Stimulated activated CD8-positive, alpha-beta memory T cell treated with anti-CD3 and anti-CD28 coated beads, Interleukin-4, amount 100 ng/mL, for 24 hours (primary cell): ENCODE measurements at regions not wholly inside any gene's neighbourhood (a gene's known extent, or its start where the extent isn't known, plus 50 kb on each side); places are given as distances from the start of the nearest gene placed in this dataset.
A peak's percentile ranks its signal among the peaks of the same experiment; 100 is the strongest.

Source experiments
- DNase-seq: peaks from one replicate; pipeline ENCODE4 v3.0.0-alpha.2; 2020; ENCODE audit warnings: low read depth

GRCh38 chr10:1950803-1951495 is 213.6 kb upstream of the ADARB2 start:
- no peak for DNase-seq

- no peak for DNase-seq
These were observed 210.2 kb upstream of the ADARB2 start for GRCh38 chr10:1947464-1948003.

- no peak for DNase-seq
These were observed 207.2 kb upstream of the ADARB2 start for GRCh38 chr10:1944487-1944886.

- DNase-seq = no peak
These were observed 205.2 kb upstream of the ADARB2 start for GRCh38 chr10:1942478-1942877.

GRCh38 chr10:1939016-1939415 is 201.7 kb upstream of the ADARB2 start:
- peak; percentile 18 for DNase-seq

GRCh38 chr10:1938317-1938716 is 201.0 kb upstream of the ADARB2 start:
- no peak for DNase-seq

GRCh38 chr10:1935912-1936311 is 198.6 kb upstream of the ADARB2 start:
- no peak for DNase-seq

- no peak for DNase-seq
These were observed 195.9 kb upstream of the ADARB2 start for GRCh38 chr10:1933215-1933614.

- no peak for DNase-seq
These were observed 195.4 kb upstream of the ADARB2 start for GRCh38 chr10:1932692-1933094.

GRCh38 chr10:1928606-1929005 is 191.3 kb upstream of the ADARB2 start:
- no peak for DNase-seq

- no peak for DNase-seq
These were observed 186.7 kb upstream of the ADARB2 start for GRCh38 chr10:1923998-1924397.

- no peak for DNase-seq
These were observed 186.3 kb upstream of the ADARB2 start for GRCh38 chr10:1923586-1923985.

GRCh38 chr10:1920941-1921340 is 183.6 kb upstream of the ADARB2 start:
- no peak for DNase-seq

GRCh38 chr10:1920127-1920526 is 182.8 kb upstream of the ADARB2 start:
- DNase-seq = no peak

GRCh38 chr10:1911771-1912170 is 174.4 kb upstream of the ADARB2 start:
- DNase-seq = no peak

- no peak for DNase-seq
These were observed 166.7 kb upstream of the ADARB2 start for GRCh38 chr10:1903982-1904381.

GRCh38 chr10:1896153-1896552 is 158.8 kb upstream of the ADARB2 start:
- DNase-seq = no peak

- DNase-seq = no peak
These were observed 158.4 kb upstream of the ADARB2 start for GRCh38 chr10:1895691-1896090.

- no peak for DNase-seq
These were observed 157.6 kb upstream of the ADARB2 start for GRCh38 chr10:1894912-1895311.

GRCh38 chr10:1893941-1894340 is 156.6 kb upstream of the ADARB2 start:
- DNase-seq = no peak

GRCh38 chr10:1886039-1886438 is 148.7 kb upstream of the ADARB2 start:
- DNase-seq = no peak

GRCh38 chr10:1882728-1883127 is 145.4 kb upstream of the ADARB2 start:
- DNase-seq = no peak

- no peak for DNase-seq
These were observed 144.9 kb upstream of the ADARB2 start for GRCh38 chr10:1882180-1882579.

- no peak for DNase-seq
These were observed 144.3 kb upstream of the ADARB2 start for GRCh38 chr10:1881636-1882035.
